Kidney epithelial cell (primary cell): ENCODE measurements at regions not wholly inside any gene's neighbourhood (a gene's known extent, or its start where the extent isn't known, plus 50 kb on each side); places are given as distances from the start of the nearest gene placed in this dataset.

ENCODE experiments used
- DNase-seq: peaks from one replicate; pipeline ENCODE4 v3.0.0-alpha.2; 2010; ENCODE audit warnings: low read depth
- H3K27me3 ChIP-seq: 2 replicates; pipeline ENCODE4 v1.6.0; 2011; ENCODE audit warnings: low read length; ENCODE audit not compliant: control insufficient read depth, insufficient read depth
- H3K36me3 ChIP-seq: 2 replicates; pipeline ENCODE4 v1.5.1; 2011; ENCODE audit warnings: low read length; ENCODE audit not compliant: control insufficient read depth, insufficient read depth
- H3K4me3 ChIP-seq: 2 replicates; pipeline ENCODE4 v1.5.1; 2011; ENCODE audit warnings: low read depth, mild to moderate bottlenecking, control low read depth, low read length
- TF ChIP-seq, protein P1 (sequence below): IDR thresholded peaks from 2 replicates; pipeline ENCODE4 v1.5.1; 2011; ENCODE audit warnings: mild to moderate bottlenecking, moderate library complexity, low read length, control low read depth, inconsistent platforms; ENCODE audit not compliant: insufficient read depth, poor library complexity, severe bottlenecking

DNA sequence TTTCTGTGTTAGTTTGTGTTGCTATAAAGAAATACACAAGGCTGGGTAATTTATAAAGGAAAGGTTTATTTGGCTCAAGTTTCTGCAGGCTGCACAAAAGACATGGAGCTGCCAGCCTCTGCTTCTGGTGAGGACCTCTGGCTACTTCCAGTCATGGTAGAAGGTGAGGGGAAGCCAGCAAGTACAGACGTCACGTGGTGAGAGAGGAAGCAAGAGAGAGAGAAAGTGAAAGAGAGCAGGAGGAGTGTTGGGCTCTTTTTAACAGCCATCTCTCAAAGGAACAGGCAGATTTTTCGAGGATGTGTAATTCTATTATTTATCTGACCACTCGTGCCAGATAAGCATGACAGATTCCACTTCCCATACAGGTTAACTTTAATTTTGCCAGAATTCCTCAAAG lies 1199.1 kb downstream of the ADGRL3 start:
- TF ChIP-seq, protein P1, sequence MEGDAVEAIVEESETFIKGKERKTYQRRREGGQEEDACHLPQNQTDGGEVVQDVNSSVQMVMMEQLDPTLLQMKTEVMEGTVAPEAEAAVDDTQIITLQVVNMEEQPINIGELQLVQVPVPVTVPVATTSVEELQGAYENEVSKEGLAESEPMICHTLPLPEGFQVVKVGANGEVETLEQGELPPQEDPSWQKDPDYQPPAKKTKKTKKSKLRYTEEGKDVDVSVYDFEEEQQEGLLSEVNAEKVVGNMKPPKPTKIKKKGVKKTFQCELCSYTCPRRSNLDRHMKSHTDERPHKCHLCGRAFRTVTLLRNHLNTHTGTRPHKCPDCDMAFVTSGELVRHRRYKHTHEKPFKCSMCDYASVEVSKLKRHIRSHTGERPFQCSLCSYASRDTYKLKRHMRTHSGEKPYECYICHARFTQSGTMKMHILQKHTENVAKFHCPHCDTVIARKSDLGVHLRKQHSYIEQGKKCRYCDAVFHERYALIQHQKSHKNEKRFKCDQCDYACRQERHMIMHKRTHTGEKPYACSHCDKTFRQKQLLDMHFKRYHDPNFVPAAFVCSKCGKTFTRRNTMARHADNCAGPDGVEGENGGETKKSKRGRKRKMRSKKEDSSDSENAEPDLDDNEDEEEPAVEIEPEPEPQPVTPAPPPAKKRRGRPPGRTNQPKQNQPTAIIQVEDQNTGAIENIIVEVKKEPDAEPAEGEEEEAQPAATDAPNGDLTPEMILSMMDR, result no peak
- Histone ChIP-seq H3K36me3 (no peaks in the 10 kb centered on the region), H3K4me3 (no peak overlapping the region), H3K27me3 (no peaks in the 10 kb centered on the region)
- DNase-seq, result no peak

DNA sequence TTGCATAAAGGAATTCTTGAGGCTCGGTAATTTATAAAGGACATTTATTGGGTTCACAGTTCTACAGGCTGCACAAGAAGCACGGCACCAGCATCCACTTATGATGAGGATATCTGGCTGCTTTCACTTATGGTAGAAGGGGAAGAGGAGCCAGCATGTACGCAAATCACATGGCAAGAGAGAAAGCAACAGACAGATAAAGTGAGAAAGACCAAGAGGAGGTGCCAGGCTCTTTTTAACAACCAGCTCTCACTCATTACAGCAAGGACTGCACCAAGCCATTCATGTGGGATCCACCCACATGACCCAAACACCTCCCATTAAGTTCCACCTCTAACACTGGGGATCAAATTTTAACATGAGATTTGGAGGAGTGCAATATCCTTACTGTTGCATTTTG lies 1198.2 kb downstream of the ADGRL3 start:
- TF ChIP-seq, protein P1, result no peak
- DNase-seq, result no peak
- Histone ChIP-seq H3K36me3 (no peaks in the 10 kb centered on the region), H3K27me3 (no peaks in the 10 kb centered on the region), H3K4me3 (no peak overlapping the region)

- Histone ChIP-seq H3K36me3 (no peaks in the 10 kb centered on the region), H3K27me3 (no peaks in the 10 kb centered on the region), H3K4me3 (no peak overlapping the region)
- TF ChIP-seq, protein P1, result no peak
- no peak for DNase-seq
Measured at GRCh38 chr4:62394766-62395165, 1194.6 kb downstream of the ADGRL3 start.

DNA sequence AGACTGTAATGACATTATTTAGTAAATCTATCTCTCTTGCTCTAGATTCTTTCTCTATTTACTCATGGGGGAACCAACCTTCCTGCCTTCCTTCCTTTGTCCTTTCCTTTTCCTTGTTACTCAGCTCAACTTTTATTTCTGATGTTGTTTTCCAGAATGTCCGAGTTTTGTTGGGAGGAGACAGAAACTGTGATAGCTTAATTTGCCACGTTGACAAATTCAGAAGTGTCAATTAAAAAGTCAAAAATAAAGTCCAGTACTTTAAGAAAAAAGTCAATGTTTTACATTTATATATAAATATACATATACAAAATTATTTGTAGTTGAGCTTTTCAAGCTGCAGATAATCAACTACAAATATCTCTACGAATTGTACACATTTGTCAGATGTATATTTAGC lies 1187.7 kb downstream of the ADGRL3 start:
- DNase-seq, result no peak
- Histone ChIP-seq H3K36me3 (no peaks in the 10 kb centered on the region), H3K27me3 (no peaks in the 10 kb centered on the region), H3K4me3 (no peak overlapping the region)
- TF ChIP-seq, protein P1, result no peak

- no peak for DNase-seq
- Histone ChIP-seq H3K4me3 (no peak overlapping the region), H3K27me3 (no peaks in the 10 kb centered on the region), H3K36me3 (no peaks in the 10 kb centered on the region)
- TF ChIP-seq, protein P1, result no peak
Measured at GRCh38 chr4:62377700-62378099, 1177.6 kb downstream of the ADGRL3 start.

- Histone ChIP-seq H3K4me3 (no peak overlapping the region), H3K27me3 (no peaks in the 10 kb centered on the region), H3K36me3 (no peaks in the 10 kb centered on the region)
- TF ChIP-seq, protein P1, result no peak
- no peak for DNase-seq
Measured at GRCh38 chr4:62377245-62377644, 1177.1 kb downstream of the ADGRL3 start.
